ENCODE measurements at regions not wholly inside any gene's neighbourhood (a gene's known extent, or its start where the extent isn't known, plus 50 kb on each side); places are given as distances from the start of the nearest gene placed in this dataset.
"Not testable (repeated sequence)": the region's sequence is repeated elsewhere in the genome, so short reads cannot be mapped to it uniquely, and the experiment has no call there.

DNA sequence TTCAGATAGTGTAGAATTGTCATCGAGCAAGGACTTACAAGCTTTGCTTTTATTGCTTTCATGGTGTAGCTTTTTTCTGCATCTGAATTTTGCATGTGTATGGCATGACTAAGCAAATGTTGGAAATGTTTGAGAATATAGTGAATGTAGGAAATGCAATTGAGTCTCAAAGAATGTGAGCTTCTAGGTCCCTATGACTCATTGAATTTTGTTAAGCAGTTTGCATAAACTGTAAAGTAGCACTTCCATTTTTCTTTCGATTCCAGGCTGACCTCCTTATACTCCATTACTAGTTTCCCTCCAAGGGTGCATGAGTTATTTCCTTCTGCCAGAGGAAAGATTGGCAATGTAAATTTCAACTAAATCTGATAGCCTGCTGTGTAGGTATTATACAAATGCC, 619.2 kb downstream of the DIPK2A start:
- no peaks in the 10 kb centered on the region for H3K4me1 Mint-ChIP-seq
- H3K27me3 Mint-ChIP-seq (ENCODE audit: low read depth), result no peaks in the 10 kb centered on the region
- H3K4me3 Mint-ChIP-seq, result no peak overlapping the region
- no peak overlapping the region for H3K27ac Mint-ChIP-seq
- TF ChIP-seq, protein P1, sequence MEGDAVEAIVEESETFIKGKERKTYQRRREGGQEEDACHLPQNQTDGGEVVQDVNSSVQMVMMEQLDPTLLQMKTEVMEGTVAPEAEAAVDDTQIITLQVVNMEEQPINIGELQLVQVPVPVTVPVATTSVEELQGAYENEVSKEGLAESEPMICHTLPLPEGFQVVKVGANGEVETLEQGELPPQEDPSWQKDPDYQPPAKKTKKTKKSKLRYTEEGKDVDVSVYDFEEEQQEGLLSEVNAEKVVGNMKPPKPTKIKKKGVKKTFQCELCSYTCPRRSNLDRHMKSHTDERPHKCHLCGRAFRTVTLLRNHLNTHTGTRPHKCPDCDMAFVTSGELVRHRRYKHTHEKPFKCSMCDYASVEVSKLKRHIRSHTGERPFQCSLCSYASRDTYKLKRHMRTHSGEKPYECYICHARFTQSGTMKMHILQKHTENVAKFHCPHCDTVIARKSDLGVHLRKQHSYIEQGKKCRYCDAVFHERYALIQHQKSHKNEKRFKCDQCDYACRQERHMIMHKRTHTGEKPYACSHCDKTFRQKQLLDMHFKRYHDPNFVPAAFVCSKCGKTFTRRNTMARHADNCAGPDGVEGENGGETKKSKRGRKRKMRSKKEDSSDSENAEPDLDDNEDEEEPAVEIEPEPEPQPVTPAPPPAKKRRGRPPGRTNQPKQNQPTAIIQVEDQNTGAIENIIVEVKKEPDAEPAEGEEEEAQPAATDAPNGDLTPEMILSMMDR (IDR thresholded peaks at IDR 0.05; ENCODE audit: unreplicated experiment in 3 of 3), result no peak
- H3K36me3 Mint-ChIP-seq (ENCODE audit: low read depth), result no peaks in the 10 kb centered on the region
- H3K9me3 Mint-ChIP-seq, result no peaks in the 10 kb centered on the region

- Mint-ChIP-seq H3K4me3 (no peak overlapping the region), H3K36me3 (ENCODE audit: low read depth) (no peaks in the 10 kb centered on the region), H3K4me1 (no peaks in the 10 kb centered on the region), H3K27ac (no peak overlapping the region), H3K9me3 (peaks cover 4% of the 10 kb centered on the region), H3K27me3 (ENCODE audit: low read depth) (no peaks in the 10 kb centered on the region)
- TF ChIP-seq, protein P1 (IDR thresholded peaks at IDR 0.05; ENCODE audit: unreplicated experiment in 3 of 3), result no peak
These were observed 622.3 kb downstream of the DIPK2A start for GRCh38 chr3:144593881-144594280.

DNA sequence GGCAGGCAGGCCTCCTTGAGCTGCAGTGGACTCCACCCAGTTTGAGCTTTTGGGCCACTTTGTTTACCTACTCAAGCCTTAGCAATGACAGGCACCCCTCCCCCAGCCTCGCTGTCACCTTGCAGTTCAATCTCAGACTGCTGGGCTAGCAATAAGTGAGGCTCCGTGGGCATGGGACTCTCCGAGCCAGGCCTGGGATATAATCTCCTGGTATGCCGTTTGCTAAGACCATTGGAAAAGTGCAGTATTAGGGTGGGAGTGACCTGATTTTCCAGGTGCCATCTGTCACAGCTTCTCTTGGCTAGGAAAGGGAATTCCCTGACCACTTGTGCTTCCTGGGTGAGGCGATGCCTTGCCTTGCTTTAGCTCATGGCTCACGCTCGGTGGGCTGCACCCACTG, 648.6 kb downstream of the DIPK2A start:
- H3K4me3 Mint-ChIP-seq; H3K27me3 Mint-ChIP-seq (ENCODE audit: low read depth); H3K4me1 Mint-ChIP-seq; H3K27ac Mint-ChIP-seq; H3K36me3 Mint-ChIP-seq (ENCODE audit: low read depth): not testable (repeated sequence)
- peaks cover 23% of the 10 kb centered on the region for H3K9me3 Mint-ChIP-seq

GRCh38 chr3:144622845-144623244, 651.2 kb downstream of the DIPK2A start:
- H3K27ac Mint-ChIP-seq, result no peak overlapping the region
- H3K36me3 Mint-ChIP-seq (ENCODE audit: low read depth), result no peaks in the 10 kb centered on the region
- no peaks in the 10 kb centered on the region for H3K4me1 Mint-ChIP-seq
- no peaks in the 10 kb centered on the region for H3K27me3 Mint-ChIP-seq (ENCODE audit: low read depth)
- TF ChIP-seq, protein P1 (IDR thresholded peaks at IDR 0.05; ENCODE audit: unreplicated experiment in 3 of 3), result no peak
- H3K9me3 Mint-ChIP-seq, result peaks cover 15% of the 10 kb centered on the region
- no peak overlapping the region for H3K4me3 Mint-ChIP-seq

DNA sequence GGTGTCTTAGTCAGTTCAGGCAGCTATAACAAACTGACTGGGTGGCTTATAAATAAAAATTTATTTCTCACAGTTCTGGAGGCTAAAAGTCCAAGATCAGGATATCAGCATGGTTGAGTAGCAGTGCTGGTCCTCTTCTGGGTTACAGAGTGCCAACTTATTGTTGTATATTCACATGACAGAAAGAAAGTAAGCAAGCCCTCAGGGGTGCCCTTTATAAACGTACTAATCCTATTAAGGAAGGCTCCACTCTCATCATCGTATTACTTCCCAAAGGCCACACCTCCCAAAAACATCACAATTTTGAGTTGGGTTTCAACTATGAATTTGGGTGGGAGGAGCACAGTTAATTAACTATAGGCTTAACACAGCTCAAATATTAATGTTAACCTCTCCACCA, 653.0 kb downstream of the DIPK2A start:
- no peaks in the 10 kb centered on the region for H3K27me3 Mint-ChIP-seq (ENCODE audit: low read depth)
- H3K4me3 Mint-ChIP-seq, result no peak overlapping the region
- H3K36me3 Mint-ChIP-seq (ENCODE audit: low read depth), result no peaks in the 10 kb centered on the region
- no peaks in the 10 kb centered on the region for H3K9me3 Mint-ChIP-seq
- H3K4me1 Mint-ChIP-seq, result no peaks in the 10 kb centered on the region
- no peak overlapping the region for H3K27ac Mint-ChIP-seq
- TF ChIP-seq, protein P1 (IDR thresholded peaks at IDR 0.05; ENCODE audit: unreplicated experiment in 3 of 3), result no peak

- Mint-ChIP-seq H3K4me3 (no peak overlapping the region), H3K9me3 (no peaks in the 10 kb centered on the region), H3K27ac (no peak overlapping the region), H3K36me3 (ENCODE audit: low read depth) (no peaks in the 10 kb centered on the region), H3K4me1 (no peaks in the 10 kb centered on the region), H3K27me3 (ENCODE audit: low read depth) (no peaks in the 10 kb centered on the region)
- TF ChIP-seq, protein P1 (IDR thresholded peaks at IDR 0.05; ENCODE audit: unreplicated experiment in 3 of 3), result no peak
These were observed 655.2 kb downstream of the DIPK2A start for GRCh38 chr3:144626835-144627234.
